Ovary (tissue), 3 donors: ENCODE measurements at regions not wholly inside any gene's neighbourhood (a gene's known extent, or its start where the extent isn't known, plus 50 kb on each side); places are given as distances from the start of the nearest gene placed in this dataset.

Experiments used
- EP300 ChIP-seq: sonication (generic); formaldehyde crosslinking; IDR thresholded peaks from one replicate; pipeline ENCODE4 v1.6.1; 2017; ENCODE audit warnings: antibody characterized with exemption
- POLR2A ChIP-seq: fragments of 450-650 bp; IDR thresholded peaks from one replicate; pipeline ENCODE4 v1.6.1; 2017; ENCODE audit warnings: antibody characterized with exemption, mild to moderate bottlenecking, moderate library complexity
- TF ChIP-seq, protein P1 (sequence below), 3 donors: fragments of 450-650 bp in 2 of 3; fragments of 200-600 bp in 1 of 3; IDR thresholded peaks; one replicate each; pipeline versions ENCODE4 v1.5.1 to v1.8.0; 2016 to 2022; ENCODE audit warnings: antibody characterized with exemption in 3 of 3, mild to moderate bottlenecking in 1 of 3
- donor health status: DM: no; HTN: no; CAD: no.

GRCh38 chr6:10014557-10014956 is 400.3 kb downstream of the TFAP2A start:
- TF ChIP-seq, protein P1, sequence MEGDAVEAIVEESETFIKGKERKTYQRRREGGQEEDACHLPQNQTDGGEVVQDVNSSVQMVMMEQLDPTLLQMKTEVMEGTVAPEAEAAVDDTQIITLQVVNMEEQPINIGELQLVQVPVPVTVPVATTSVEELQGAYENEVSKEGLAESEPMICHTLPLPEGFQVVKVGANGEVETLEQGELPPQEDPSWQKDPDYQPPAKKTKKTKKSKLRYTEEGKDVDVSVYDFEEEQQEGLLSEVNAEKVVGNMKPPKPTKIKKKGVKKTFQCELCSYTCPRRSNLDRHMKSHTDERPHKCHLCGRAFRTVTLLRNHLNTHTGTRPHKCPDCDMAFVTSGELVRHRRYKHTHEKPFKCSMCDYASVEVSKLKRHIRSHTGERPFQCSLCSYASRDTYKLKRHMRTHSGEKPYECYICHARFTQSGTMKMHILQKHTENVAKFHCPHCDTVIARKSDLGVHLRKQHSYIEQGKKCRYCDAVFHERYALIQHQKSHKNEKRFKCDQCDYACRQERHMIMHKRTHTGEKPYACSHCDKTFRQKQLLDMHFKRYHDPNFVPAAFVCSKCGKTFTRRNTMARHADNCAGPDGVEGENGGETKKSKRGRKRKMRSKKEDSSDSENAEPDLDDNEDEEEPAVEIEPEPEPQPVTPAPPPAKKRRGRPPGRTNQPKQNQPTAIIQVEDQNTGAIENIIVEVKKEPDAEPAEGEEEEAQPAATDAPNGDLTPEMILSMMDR (IDR thresholded peaks at IDR 0.05): no peak
- TF ChIP-seq POLR2A (no peak), EP300 (no peak)
